Parathyroid adenoma (tissue), 2 donors: ENCODE measurements at regions not wholly inside any gene's neighbourhood (a gene's known extent, or its start where the extent isn't known, plus 50 kb on each side); places are given as distances from the start of the nearest gene placed in this dataset.

Source experiments
- H2AFZ ChIP-seq: fragments of 300-600 bp; sonication (generic); one replicate; pipeline ENCODE4 v1.7.0; 2017; ENCODE audit warnings: antibody characterized with exemption, mild to moderate bottlenecking
- H3K27ac ChIP-seq: fragments of 300-600 bp; sonication (generic); one replicate; pipeline ENCODE4 v1.7.0; 2017
- H3K27me3 ChIP-seq: fragments of 300-600 bp; sonication (generic); one replicate; pipeline ENCODE4 v1.7.0; 2017; ENCODE audit warnings: low read length; ENCODE audit not compliant: control insufficient read depth, insufficient read depth
- H3K36me3 ChIP-seq: fragments of 300-600 bp; sonication (generic); one replicate; pipeline ENCODE4 v1.7.0; 2017; ENCODE audit warnings: low read length; ENCODE audit not compliant: control insufficient read depth, insufficient read depth
- H3K4me1 ChIP-seq: fragments of 300-600 bp; sonication (generic); one replicate; pipeline ENCODE4 v1.7.0; 2017; ENCODE audit warnings: control low read depth
- H3K4me2 ChIP-seq: fragments of 300-600 bp; sonication (generic); one replicate; pipeline ENCODE4 v1.7.0; 2017; ENCODE audit warnings: low read length
- H3K4me3 ChIP-seq: fragments of 300-600 bp; sonication (generic); one replicate; pipeline ENCODE4 v1.7.0; 2017; ENCODE audit warnings: low read depth, low read length
- H3K79me2 ChIP-seq: fragments of 300-600 bp; sonication (generic); one replicate; pipeline ENCODE4 v1.7.0; 2017; ENCODE audit warnings: control low read depth
- H3K9ac ChIP-seq: fragments of 300-600 bp; sonication (generic); one replicate; pipeline ENCODE4 v1.7.0; 2017; ENCODE audit warnings: mild to moderate bottlenecking
- H3K9me3 ChIP-seq: fragments of 300-600 bp; sonication (generic); one replicate; pipeline ENCODE4 v1.7.0; 2017; ENCODE audit warnings: low read length; ENCODE audit not compliant: control insufficient read depth
- CTCF ChIP-seq: fragments of 300-600 bp; sonication (generic); IDR thresholded peaks from one replicate; pipeline ENCODE4 v1.7.0; 2017; ENCODE audit warnings: antibody characterized with exemption, mild to moderate bottlenecking
- donor health status: primary hyperparathyroidism.

- H3K4me2 ChIP-seq, result no peak overlapping the region
- no peaks in the 10 kb centered on the region for H3K4me1 ChIP-seq
- no peak overlapping the region for H2AFZ ChIP-seq
- no peak overlapping the region for H3K9ac ChIP-seq
- no peaks in the 10 kb centered on the region for H3K9me3 ChIP-seq
- H3K79me2 ChIP-seq, result no peaks in the 10 kb centered on the region
- TF ChIP-seq CTCF, result no peak
- H3K4me3 ChIP-seq, result no peak overlapping the region
- H3K27ac ChIP-seq, result no peak overlapping the region
- no peaks in the 10 kb centered on the region for H3K36me3 ChIP-seq
- H3K27me3 ChIP-seq, result no peaks in the 10 kb centered on the region
These were observed 567.7 kb upstream of the NUDT12 start for GRCh38 chr5:104130320-104130719.

GRCh38 chr5:104128348-104128747 lies 565.8 kb upstream of the NUDT12 start:
- TF ChIP-seq CTCF, result no peak
- no peak overlapping the region for H3K4me3 ChIP-seq
- H3K9ac ChIP-seq, result no peak overlapping the region

GRCh38 chr5:104126980-104127379 lies 564.4 kb upstream of the NUDT12 start:
- Histone ChIP-seq H3K36me3 (no peaks in the 10 kb centered on the region), H3K27me3 (no peaks in the 10 kb centered on the region), H3K79me2 (no peaks in the 10 kb centered on the region), H3K27ac (no peak overlapping the region), H3K4me1 (no peaks in the 10 kb centered on the region), H3K4me2 (no peak overlapping the region), H3K4me3 (no peak overlapping the region), H3K9ac (no peak overlapping the region), H2AFZ (no peak overlapping the region), H3K9me3 (no peaks in the 10 kb centered on the region)
- TF ChIP-seq CTCF, result no peak

More at GRCh38 chr5:104128348-104128747, 565.8 kb upstream of the NUDT12 start:
- Histone ChIP-seq H3K4me2 (no peak overlapping the region), H2AFZ (no peak overlapping the region), H3K9me3 (no peaks in the 10 kb centered on the region), H3K4me1 (no peaks in the 10 kb centered on the region), H3K27me3 (no peaks in the 10 kb centered on the region), H3K27ac (no peak overlapping the region), H3K36me3 (no peaks in the 10 kb centered on the region), H3K79me2 (no peaks in the 10 kb centered on the region)

- Histone ChIP-seq H3K4me1 (no peaks in the 10 kb centered on the region), H3K4me3 (no peak overlapping the region), H3K9ac (no peak overlapping the region), H2AFZ (no peak overlapping the region), H3K27ac (no peak overlapping the region), H3K9me3 (no peaks in the 10 kb centered on the region), H3K36me3 (no peaks in the 10 kb centered on the region), H3K27me3 (no peaks in the 10 kb centered on the region), H3K79me2 (no peaks in the 10 kb centered on the region), H3K4me2 (no peak overlapping the region)
- TF ChIP-seq CTCF, result no peak
These were observed 556.9 kb upstream of the NUDT12 start for GRCh38 chr5:104119529-104119928.

GRCh38 chr5:104111632-104112031 lies 549.0 kb upstream of the NUDT12 start:
- H3K4me3 ChIP-seq, result no peak overlapping the region
- no peaks in the 10 kb centered on the region for H3K4me1 ChIP-seq
- no peak overlapping the region for H3K4me2 ChIP-seq
- H3K9ac ChIP-seq, result no peak overlapping the region
- H3K27me3 ChIP-seq, result no peaks in the 10 kb centered on the region
- H3K79me2 ChIP-seq, result no peaks in the 10 kb centered on the region
- TF ChIP-seq CTCF, result no peak
- H3K27ac ChIP-seq, result no peak overlapping the region
- H3K9me3 ChIP-seq, result no peaks in the 10 kb centered on the region
- H3K36me3 ChIP-seq, result no peaks in the 10 kb centered on the region
- H2AFZ ChIP-seq, result no peak overlapping the region
